IMR-90 (cell line): ENCODE measurements at regions not wholly inside any gene's neighbourhood (a gene's known extent, or its start where the extent isn't known, plus 50 kb on each side); places are given as distances from the start of the nearest gene placed in this dataset.

Experiments
- ATAC-seq: fragments of 200-7000 bp; cut with Tn5 transposase; 2 replicates; pipeline ENCODE4 v1.9.1; 2020; ENCODE audit warnings: low read depth, mild to moderate bottlenecking, moderate library complexity
- BruUV-seq: library from RNA; stranded (reverse); fragments of 400-500 nt; replicated peaks from 2 replicates; lab custom pipeline; 2021; lab: Mats Ljungman, UMichigan
- CTCF ChIA-PET: fragments of 300-600 bp; formaldehyde crosslinking; extraction: SDS; loops from one replicate; lab custom pipeline; 2021; ENCODE audit warnings: antibody characterized with exemption; lab: Yijun Ruan, JAX
- POLR2A ChIA-PET: fragments of 300-600 bp; sonication (Branson Sonifier 250); formaldehyde crosslinking; loops from one replicate; lab custom pipeline; 2022; ENCODE audit warnings: antibody characterized with exemption; ENCODE audit not compliant: unreplicated experiment; lab: Charles Lee
- DNase-seq: peaks from one replicate; pipeline ENCODE4 v3.0.0; 2013
- H2AFZ ChIP-seq: replicated peaks from 2 replicates; pipeline ENCODE3; 2013; ENCODE audit warnings: low read length, mild to moderate bottlenecking; ENCODE audit not compliant: poor library complexity
- H2AK5ac ChIP-seq: 2 replicates; pipeline ENCODE4 v1.6.1; 2013; ENCODE audit warnings: low read depth, low read length, inconsistent platforms
- H2AK9ac ChIP-seq: replicated peaks from 2 replicates; pipeline ENCODE3; 2013; ENCODE audit warnings: mild to moderate bottlenecking, low read depth, low read length, moderate library complexity; ENCODE audit not compliant: poor library complexity
- H2BK120ac ChIP-seq: 2 replicates; pipeline ENCODE4 v1.6.1; 2013; ENCODE audit warnings: low read depth, low read length, inconsistent platforms
- H2BK15ac ChIP-seq: 3 replicates; pipeline ENCODE4 v1.6.1; 2013; ENCODE audit warnings: low read depth, low read length, inconsistent platforms
- H2BK20ac ChIP-seq: 2 replicates; pipeline ENCODE4 v1.6.1; 2013; ENCODE audit warnings: low read depth, mild to moderate bottlenecking, inconsistent platforms, low read length, moderate library complexity
- H2BK5ac ChIP-seq: 2 replicates; pipeline ENCODE4 v1.6.1; 2013; ENCODE audit warnings: mild to moderate bottlenecking, low read depth, low read length, inconsistent platforms; ENCODE audit not compliant: poor library complexity, severe bottlenecking
- H3K14ac ChIP-seq: replicated peaks from 2 replicates; pipeline ENCODE4 v1.6.1; 2013; ENCODE audit warnings: low read depth, low read length, inconsistent platforms
- H3K18ac ChIP-seq: 2 replicates; pipeline ENCODE4 v1.6.1; 2013; ENCODE audit warnings: low read depth, low read length, control low read depth
- H3K23ac ChIP-seq: 2 replicates; pipeline ENCODE4 v1.6.1; 2013; ENCODE audit warnings: low read depth, low read length, inconsistent platforms
- H3K27ac ChIP-seq: 2 replicates; pipeline ENCODE4 v1.5.1; 2013; ENCODE audit warnings: mild to moderate bottlenecking, control low read depth, low read length; ENCODE audit not compliant: insufficient read depth
- H3K27me3 ChIP-seq: 2 replicates; pipeline ENCODE4 v1.6.1; 2013; ENCODE audit warnings: low read length; ENCODE audit not compliant: control insufficient read depth, insufficient read depth
- H3K36me3 ChIP-seq: 2 replicates; pipeline ENCODE4 v1.6.1; 2013; ENCODE audit warnings: low read length, mixed read lengths; ENCODE audit not compliant: control insufficient read depth, insufficient read depth
- H3K4ac ChIP-seq: 2 replicates; pipeline ENCODE4 v1.6.1; 2013; ENCODE audit warnings: low read depth, low read length, inconsistent platforms
- H3K4me1 ChIP-seq: 2 replicates; pipeline ENCODE4 v1.6.1; 2013; ENCODE audit warnings: low read length, mixed read lengths; ENCODE audit not compliant: control insufficient read depth, insufficient read depth
- H3K4me2 ChIP-seq: 2 replicates; pipeline ENCODE4 v1.6.1; 2013; ENCODE audit warnings: low read depth, mild to moderate bottlenecking, control low read depth, low read length, moderate library complexity
- H3K4me3 ChIP-seq: 2 replicates; pipeline ENCODE4 v1.5.1; 2013; ENCODE audit warnings: low read depth, mild to moderate bottlenecking, control low read depth, low read length, moderate library complexity; ENCODE audit not compliant: insufficient read depth
- H3K56ac ChIP-seq: 2 replicates; pipeline ENCODE4 v1.6.1; 2013; ENCODE audit warnings: low read length, inconsistent platforms; ENCODE audit not compliant: insufficient read depth; ENCODE audit errors: extremely low read depth
- H3K79me1 ChIP-seq, 2 experiments: 2 replicates each; pipeline ENCODE4 v1.6.1; 2013; ENCODE audit warnings: low read length in 2 of 2, inconsistent platforms in 1 of 2, low read depth in 1 of 2
- H3K9ac ChIP-seq: 2 replicates; pipeline ENCODE4 v1.6.1; 2013; ENCODE audit warnings: low read depth, low read length, control low read depth
- H3K9me1 ChIP-seq: 2 replicates; pipeline ENCODE4 v1.6.1; 2013; ENCODE audit warnings: low read length, inconsistent platforms; ENCODE audit not compliant: insufficient read depth
- H3K9me3 ChIP-seq: 2 replicates; pipeline ENCODE4 v1.6.1; 2013; ENCODE audit warnings: low read length; ENCODE audit not compliant: control insufficient read depth, insufficient read depth
- H4K20me1 ChIP-seq: 2 replicates; pipeline ENCODE4 v1.6.1; 2013; ENCODE audit warnings: low read length, inconsistent platforms; ENCODE audit not compliant: insufficient read depth
- H4K5ac ChIP-seq: 2 replicates; pipeline ENCODE4 v1.6.1; 2013; ENCODE audit warnings: mild to moderate bottlenecking, low read depth, low read length, control low read depth
- H4K8ac ChIP-seq, 2 experiments: 2 replicates each; pipeline ENCODE4 v1.6.1; 2013; ENCODE audit warnings: low read depth in 2 of 2, low read length in 2 of 2, control low read depth in 1 of 2, inconsistent platforms in 1 of 2
- H4K91ac ChIP-seq: 2 replicates; pipeline ENCODE4 v1.6.1; 2013; ENCODE audit warnings: low read depth, low read length, inconsistent platforms; ENCODE audit not compliant: insufficient read depth
- BHLHE40 ChIP-seq: fragments of 150-350 bp; IDR thresholded peaks from 2 replicates; pipeline ENCODE4 v1.6.1; 2016; ENCODE audit warnings: mild to moderate bottlenecking, low read depth, low read length
- CEBPB ChIP-seq: IDR thresholded peaks from 2 replicates; pipeline ENCODE4 v1.6.1; 2012; ENCODE audit warnings: low read depth, low read length, improper control_type of control experiment
- CHD1 ChIP-seq: IDR thresholded peaks from 2 replicates; pipeline ENCODE4 v1.6.1; 2012; ENCODE audit warnings: low read depth, low read length, improper control_type of control experiment
- CTCF ChIP-seq: conservative IDR thresholded peaks from 2 replicates; pipeline ENCODE4 v1.5.1; 2012; ENCODE audit warnings: mild to moderate bottlenecking, low read depth, low read length, improper control_type of control experiment
- ELK1 ChIP-seq: fragments of 150-350 bp; IDR thresholded peaks from 2 replicates; pipeline ENCODE4 v1.6.1; 2016; ENCODE audit warnings: low read depth, mild to moderate bottlenecking, low read length, moderate library complexity, borderline replicate concordance
- FOS ChIP-seq: fragments of 150-350 bp; IDR thresholded peaks from 2 replicates; pipeline ENCODE4 v1.6.1; 2016; ENCODE audit warnings: low read depth, low read length
- MAFK ChIP-seq: IDR thresholded peaks from 2 replicates; pipeline ENCODE4 v1.6.1; 2012; ENCODE audit warnings: low read depth, low read length, improper control_type of control experiment
- NFE2L2 ChIP-seq: fragments of 150-350 bp; IDR thresholded peaks from 2 replicates; pipeline ENCODE4 v1.6.1; 2016; ENCODE audit warnings: low read depth, mild to moderate bottlenecking, low read length
- POLR2A ChIP-seq: IDR thresholded peaks from 2 replicates; pipeline ENCODE4 v1.6.1; 2012; ENCODE audit warnings: mild to moderate bottlenecking, low read depth, low read length
- RFX5 ChIP-seq: IDR thresholded peaks from 2 replicates; pipeline ENCODE4 v1.8.0; 2012; ENCODE audit warnings: low read depth, mild to moderate bottlenecking, low read length, moderate library complexity
- SMC3 ChIP-seq: fragments of 150-350 bp; IDR thresholded peaks from 2 replicates; pipeline ENCODE4 v1.6.1; 2016; ENCODE audit warnings: low read depth, mild to moderate bottlenecking, antibody characterized with exemption, low read length, moderate library complexity
- WGBS, 2 experiments: methylation state at CpG; one replicate each; pipeline versions ENCODE4 v1.1.5 to v1.1.7; 2013; ENCODE audit warnings: missing lambda C conversion rate in 2 of 2; ENCODE audit not compliant: insufficient read length in 1 of 2; ENCODE audit errors: extremely low coverage in 2 of 2; 5-methylcytosine and 5-hydroxymethylcytosine counted together
- dilution Hi-C: fragments of 300-500 bp; cut with HindIII; formaldehyde crosslinking; loops from one replicate; pipeline ENCODE4 v1.14.3; 2018; ENCODE audit warnings: low sequenced_read_pairs; ENCODE audit not compliant: unreplicated experiment
- in situ Hi-C: fragments of 300-500 bp; cut with MboI; formaldehyde crosslinking; loops from 3 replicates; pipeline ENCODE4 v1.14.3; 2019; ENCODE audit warnings: low sequenced_read_pairs, inconsistent platforms, mixed read lengths
- intact Hi-C: fragments of 100-400 bp; cut with micrococcal nuclease; formaldehyde crosslinking; loops from 2 replicates; pipeline ENCODE4 v1.10.0; 2022

- Histone ChIP-seq H3K9me3 (no peaks in the 10 kb centered on the region), H2AK9ac (no peak overlapping the region), H2AK5ac (no peak overlapping the region), H3K4me1 (peaks cover 7% of the 10 kb centered on the region), H2BK15ac (no peak overlapping the region), H3K27me3 (no peaks in the 10 kb centered on the region), H3K27ac (no peak overlapping the region), H4K91ac (no peak overlapping the region), H3K23ac (no peak overlapping the region), H3K36me3 (no peaks in the 10 kb centered on the region), H3K18ac (no peak overlapping the region), H3K9ac (no peak overlapping the region), H2BK20ac (no peak overlapping the region), H2AFZ (no peak overlapping the region), H2BK5ac (no peak overlapping the region), H4K8ac (no peak overlapping the region), H3K79me1 (no peaks in the 10 kb centered on the region), H3K4ac (no peak overlapping the region), H2BK120ac (no peak overlapping the region), H3K9me1 (peaks cover 6% of the 10 kb centered on the region; the same call in 1 of the 2 replicates), H3K4me2 (no peak overlapping the region), H3K4me3 (no peak overlapping the region), H4K5ac (no peak overlapping the region), H4K20me1 (no peaks in the 10 kb centered on the region), H3K14ac (no peak overlapping the region), H3K56ac (no peak overlapping the region)
- ATAC-seq (no peak), DNase-seq (peak; percentile 63)
- no CpG with 5 or more reads among the region's 2 CpGs for WGBS, 2 experiments
- CTCF ChIA-PET: no interaction called here
- POLR2A ChIA-PET: no interaction called here
- no TSS peak for BruUV-seq
- intact Hi-C loops: no loop called here
- TF ChIP-seq SMC3 (no peak), NFE2L2 (no peak), BHLHE40 (no peak), ELK1 (no peak), RFX5 (no peak), MAFK (no peak), CEBPB (no peak), CTCF (no peak), FOS (no peak), POLR2A (no peak), CHD1 (no peak)
- dilution Hi-C loops: no loop called here
- in situ Hi-C loops: no loop called here
Measured at GRCh38 chr5:74312746-74313145, 327.8 kb downstream of the ENC1 start.
